ENCODE measurements at regions not wholly inside any gene's neighbourhood (a gene's known extent, or its start where the extent isn't known, plus 50 kb on each side); places are given as distances from the start of the nearest gene placed in this dataset.
"Not testable (repeated sequence)": the region's sequence is repeated elsewhere in the genome, so short reads cannot be mapped to it uniquely, and the experiment has no call there.

- DNase-seq, result no peak
Observed at GRCh38 chr12:125314051-125314755, 249.0 kb downstream of the AACS start.

- DNase-seq, result no peak
Observed at GRCh38 chr12:125315771-125316170, 250.5 kb downstream of the AACS start.

GRCh38 chr12:125320177-125320576 lies 254.9 kb downstream of the AACS start:
- DNase-seq, result no peak

GRCh38 chr12:125324861-125325490 lies 259.7 kb downstream of the AACS start:
- no peak for DNase-seq

- no peak for DNase-seq
Observed at GRCh38 chr12:125329239-125330102, 264.2 kb downstream of the AACS start.

GRCh38 chr12:125330645-125331341 lies 265.6 kb downstream of the AACS start:
- DNase-seq, result peak; percentile 15

- no peak for DNase-seq
Observed at GRCh38 chr12:125331342-125332052, 266.3 kb downstream of the AACS start.

- DNase-seq, result no peak
Observed at GRCh38 chr12:125332900-125333299, 267.7 kb downstream of the AACS start.

- DNase-seq, result no peak
Observed at GRCh38 chr12:125336246-125336645, 271.0 kb downstream of the AACS start.

GRCh38 chr12:125340791-125341190 lies 275.6 kb downstream of the AACS start:
- DNase-seq, result no peak

- no peak for DNase-seq
Observed at GRCh38 chr12:125341422-125341821, 276.2 kb downstream of the AACS start.

- no peak for DNase-seq
Observed at GRCh38 chr12:125343649-125344048, 278.4 kb downstream of the AACS start.

GRCh38 chr12:125346362-125346761 lies 281.1 kb downstream of the AACS start:
- DNase-seq, result no peak

- DNase-seq, result no peak
Observed at GRCh38 chr12:125351788-125352187, 286.6 kb downstream of the AACS start.

GRCh38 chr12:125353002-125353401 lies 287.8 kb downstream of the AACS start:
- not testable (repeated sequence) for DNase-seq

- DNase-seq, result no peak
Observed at GRCh38 chr12:125353871-125354270, 288.6 kb downstream of the AACS start.

GRCh38 chr12:125355614-125356013 lies 290.4 kb downstream of the AACS start:
- no peak for DNase-seq

- DNase-seq, result no peak
Observed at GRCh38 chr12:125356111-125356510, 290.9 kb downstream of the AACS start.

- DNase-seq, result no peak
Observed at GRCh38 chr12:125357561-125357960, 292.3 kb downstream of the AACS start.

- no peak for DNase-seq
Observed at GRCh38 chr12:125360540-125360939, 295.3 kb downstream of the AACS start.

- DNase-seq, result no peak
Observed at GRCh38 chr12:125371033-125371432, 305.8 kb downstream of the AACS start.

- DNase-seq, result no peak
Observed at GRCh38 chr12:125372085-125372484, 306.9 kb downstream of the AACS start.

Data from NCI-H1694 (cell line).